A549 (cell line): ENCODE measurements at regions not wholly inside any gene's neighbourhood (a gene's known extent, or its start where the extent isn't known, plus 50 kb on each side); places are given as distances from the start of the nearest gene placed in this dataset.

Experiments
- CEBPB ChIP-seq, 2 experiments: fragments of >200 bp in 1 of 2; sonication (Bioruptor Twin) in 1 of 2; formaldehyde crosslinking in 1 of 2; IDR thresholded peaks; 2 replicates each; pipeline ENCODE4 v1.6.1; 2012 to 2016
- ESRRA ChIP-seq: fragments of 150-350 bp; IDR thresholded peaks from 2 replicates; pipeline ENCODE4 v1.6.1; 2014; ENCODE audit warnings: mild to moderate bottlenecking, low read length, borderline replicate concordance
- HOXA7 ChIP-seq: fragments of 250-450 bp; sonication (Bioruptor Pico); IDR thresholded peaks from 2 replicates; pipeline ENCODE4 v1.5.0; 2020; ENCODE audit warnings: mild to moderate bottlenecking, moderate library complexity
- POLR2A ChIP-seq: IDR thresholded peaks from 2 replicates; pipeline ENCODE4 v1.6.1; 2012; ENCODE audit warnings: mild to moderate bottlenecking, low read length
- POLR2AphosphoS2 ChIP-seq: conservative IDR thresholded peaks from 2 replicates; pipeline ENCODE4 v1.6.1; 2012; ENCODE audit warnings: low read length, improper control_type of control experiment, inconsistent platforms
- RAD21 ChIP-seq, 2 experiments: fragments of >200 bp in 1 of 2; sonication (Bioruptor Twin) in 1 of 2; formaldehyde crosslinking in 1 of 2; IDR thresholded peaks in 1 of 2; conservative IDR thresholded peaks in 1 of 2; 2 replicates in 1 of 2; 3 replicates in 1 of 2; pipeline ENCODE4 v1.6.1; 2012 to 2018; ENCODE audit warnings: inconsistent platforms in 1 of 2
- RCOR1 ChIP-seq: fragments of 150-350 bp; IDR thresholded peaks from 2 replicates; pipeline ENCODE4 v1.6.1; 2014; ENCODE audit warnings: antibody characterized with exemption, low read length, low read depth
- RFX5 ChIP-seq: fragments of 450-650 bp; IDR thresholded peaks from 2 replicates; pipeline ENCODE4 v1.7.1; 2014; ENCODE audit warnings: antibody characterized with exemption, mild to moderate bottlenecking, moderate library complexity
- SMC3 ChIP-seq: fragments of >200 bp; sonication (Bioruptor Twin); formaldehyde crosslinking; IDR thresholded peaks from 3 replicates; pipeline ENCODE4 v1.6.1; 2018; ENCODE audit warnings: inconsistent platforms
- TP53 ChIP-seq: fragments of 250-450 bp; sonication (Bioruptor Pico); IDR thresholded peaks from 2 replicates; pipeline ENCODE4 v1.5.0; 2021; ENCODE audit warnings: mild to moderate bottlenecking, moderate library complexity
- ZFP36 ChIP-seq: fragments of 450-650 bp; IDR thresholded peaks from 2 replicates; pipeline ENCODE4 v1.6.1; 2014; ENCODE audit warnings: borderline replicate concordance; ENCODE audit not compliant: partially characterized antibody
- TF ChIP-seq, protein P1 (sequence below): fragments of >200 bp; sonication (Bioruptor Twin); formaldehyde crosslinking; IDR thresholded peaks from 3 replicates; pipeline ENCODE4 v1.5.1; 2016
- TF ChIP-seq, protein P2 (sequence below): fragments of 450-650 bp; IDR thresholded peaks from 2 replicates; pipeline ENCODE4 v1.6.1; 2014; ENCODE audit warnings: antibody characterized with exemption

DNA sequence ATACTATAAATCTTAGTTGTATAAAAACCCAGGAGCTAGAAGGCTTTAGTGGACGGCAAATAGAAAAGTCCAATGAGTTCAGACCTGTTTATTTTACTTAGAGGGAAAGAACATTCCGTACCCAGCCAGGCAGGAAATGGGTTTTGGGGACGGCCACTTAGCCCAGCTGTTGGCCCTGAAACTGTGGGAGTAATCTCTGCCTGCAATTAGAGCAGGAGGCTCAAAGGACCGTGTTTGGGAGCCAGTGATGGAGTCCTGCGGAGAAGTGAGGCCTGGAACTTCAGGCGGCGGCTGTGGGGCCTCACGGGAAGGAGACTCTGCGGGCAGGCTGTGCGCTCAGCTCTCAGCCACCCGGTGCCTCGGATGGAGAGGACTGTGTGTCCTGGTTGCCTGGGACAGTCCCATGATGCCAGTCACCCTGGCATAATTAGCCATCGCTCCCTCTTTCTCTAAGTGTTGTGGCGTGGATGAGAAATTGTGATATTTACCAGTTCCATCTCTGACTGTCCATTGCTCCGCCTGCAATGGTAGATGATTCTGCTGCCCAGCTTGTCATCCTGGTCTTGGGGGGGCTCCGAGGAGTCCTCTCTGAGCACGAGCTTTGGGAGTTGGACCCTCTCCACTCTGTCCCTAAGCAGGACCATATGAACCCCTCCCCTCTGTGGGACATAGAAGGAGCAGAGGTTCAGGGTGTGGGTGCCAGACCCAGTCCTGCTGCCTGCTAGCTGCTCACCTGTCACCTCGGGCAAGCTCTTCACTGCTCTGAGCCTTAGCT is 530.3 kb downstream of the TBC1D22A start:
- TF ChIP-seq, protein P1, sequence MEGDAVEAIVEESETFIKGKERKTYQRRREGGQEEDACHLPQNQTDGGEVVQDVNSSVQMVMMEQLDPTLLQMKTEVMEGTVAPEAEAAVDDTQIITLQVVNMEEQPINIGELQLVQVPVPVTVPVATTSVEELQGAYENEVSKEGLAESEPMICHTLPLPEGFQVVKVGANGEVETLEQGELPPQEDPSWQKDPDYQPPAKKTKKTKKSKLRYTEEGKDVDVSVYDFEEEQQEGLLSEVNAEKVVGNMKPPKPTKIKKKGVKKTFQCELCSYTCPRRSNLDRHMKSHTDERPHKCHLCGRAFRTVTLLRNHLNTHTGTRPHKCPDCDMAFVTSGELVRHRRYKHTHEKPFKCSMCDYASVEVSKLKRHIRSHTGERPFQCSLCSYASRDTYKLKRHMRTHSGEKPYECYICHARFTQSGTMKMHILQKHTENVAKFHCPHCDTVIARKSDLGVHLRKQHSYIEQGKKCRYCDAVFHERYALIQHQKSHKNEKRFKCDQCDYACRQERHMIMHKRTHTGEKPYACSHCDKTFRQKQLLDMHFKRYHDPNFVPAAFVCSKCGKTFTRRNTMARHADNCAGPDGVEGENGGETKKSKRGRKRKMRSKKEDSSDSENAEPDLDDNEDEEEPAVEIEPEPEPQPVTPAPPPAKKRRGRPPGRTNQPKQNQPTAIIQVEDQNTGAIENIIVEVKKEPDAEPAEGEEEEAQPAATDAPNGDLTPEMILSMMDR, result no peak
- TF ChIP-seq ZFP36, result no peak
- no peak for TF ChIP-seq SMC3
- no peak for TF ChIP-seq ESRRA
- TF ChIP-seq TP53, result no peak
- TF ChIP-seq, protein P2, sequence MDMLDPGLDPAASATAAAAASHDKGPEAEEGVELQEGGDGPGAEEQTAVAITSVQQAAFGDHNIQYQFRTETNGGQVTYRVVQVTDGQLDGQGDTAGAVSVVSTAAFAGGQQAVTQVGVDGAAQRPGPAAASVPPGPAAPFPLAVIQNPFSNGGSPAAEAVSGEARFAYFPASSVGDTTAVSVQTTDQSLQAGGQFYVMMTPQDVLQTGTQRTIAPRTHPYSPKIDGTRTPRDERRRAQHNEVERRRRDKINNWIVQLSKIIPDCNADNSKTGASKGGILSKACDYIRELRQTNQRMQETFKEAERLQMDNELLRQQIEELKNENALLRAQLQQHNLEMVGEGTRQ, result no peak
- TF ChIP-seq POLR2AphosphoS2, result no peak
- TF ChIP-seq HOXA7 (CRISPR knock-in tag), result no peak
- no peak for TF ChIP-seq CEBPB (IDR thresholded peaks at IDR 0.05)
- TF ChIP-seq RAD21 (conservative IDR thresholded peaks at IDR 0.05 in 1 of 2, IDR thresholded peaks at IDR 0.05 in 1 of 2), result no peak
- TF ChIP-seq POLR2A, result no peak
- no peak for TF ChIP-seq RFX5
- no peak for TF ChIP-seq RCOR1
